ENCODE measurements at regions not wholly inside any gene's neighbourhood (a gene's known extent, or its start where the extent isn't known, plus 50 kb on each side); places are given as distances from the start of the nearest gene placed in this dataset.

DNA sequence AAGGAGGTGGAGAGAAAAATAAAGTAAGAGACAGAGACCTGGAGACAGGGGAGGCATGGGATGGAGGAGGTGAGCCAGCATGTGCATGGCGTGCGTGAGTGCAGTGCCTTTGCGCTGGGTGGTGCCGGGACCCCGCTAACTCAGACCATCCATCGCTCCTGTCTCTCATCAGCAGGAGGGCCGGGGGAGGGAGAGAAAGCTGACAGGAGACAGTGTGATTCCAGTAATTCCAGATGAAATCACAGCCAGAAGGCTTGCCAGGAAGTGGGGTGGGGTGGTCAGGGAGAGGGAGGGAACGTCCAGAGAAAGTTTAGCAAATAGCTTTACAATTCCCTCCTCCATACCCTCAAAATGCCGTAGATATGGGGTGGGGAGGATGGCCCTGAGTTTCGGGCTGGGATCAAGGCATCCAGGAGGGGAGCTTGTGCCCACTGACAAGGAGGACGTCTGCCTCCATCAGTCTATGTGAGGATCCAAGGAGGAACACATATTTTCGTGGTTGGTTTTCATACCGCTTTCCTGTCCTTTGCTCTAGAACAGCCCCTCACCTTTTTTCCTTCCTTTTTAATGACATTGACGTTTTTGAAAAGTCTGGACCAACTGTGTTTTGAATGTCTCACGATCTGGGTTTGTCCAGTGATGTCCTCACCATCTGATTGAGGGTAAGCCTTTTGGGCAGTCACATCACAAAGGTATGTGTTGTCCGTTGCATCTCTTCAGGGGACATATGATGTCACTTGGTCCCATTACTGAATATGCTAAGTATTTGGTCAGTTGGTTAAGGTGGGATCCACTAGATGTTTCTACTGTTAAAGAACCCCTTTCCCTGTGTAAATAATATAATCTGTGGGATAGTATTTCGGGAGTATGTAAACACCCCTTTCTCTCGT is 567.3 kb downstream of the MIAT start:
- Histone ChIP-seq H3K4me3 (ENCODE audit: low read depth, low read length) (no peak overlapping the region), H3K4me1 (ENCODE audit: insufficient read depth) (no peaks in the 10 kb centered on the region), H3K36me3 (ENCODE audit: insufficient read depth) (no peaks in the 10 kb centered on the region), H3K27ac (ENCODE audit: low read depth) (no peak overlapping the region)
- peak; percentile 65 for DNase-seq (ENCODE audit: extremely low spot score)
- WGBS = 27% methylated on average over 18 of the region's 18 CpGs

DNA sequence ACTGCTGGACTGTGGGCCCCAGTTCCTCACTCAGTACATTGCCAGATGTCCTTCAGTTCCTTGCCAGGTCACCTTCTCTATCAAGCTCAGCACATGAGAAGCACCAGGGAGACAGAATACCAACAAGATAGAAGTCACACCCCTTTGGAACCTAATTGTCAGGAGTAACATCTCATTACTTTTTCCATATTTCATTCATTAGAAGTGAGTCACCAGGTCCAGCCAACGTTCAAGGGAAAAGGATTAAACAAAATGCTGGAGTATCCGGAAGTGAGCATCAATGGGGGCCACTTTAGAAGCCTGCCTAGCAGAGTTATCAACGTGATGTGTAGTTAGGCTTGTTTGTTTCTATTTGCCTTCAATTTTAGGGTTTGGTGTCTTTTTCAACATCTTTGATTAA is 569.3 kb downstream of the MIAT start:
- no peaks in the 10 kb centered on the region for H3K4me1 ChIP-seq (ENCODE audit: insufficient read depth)
- no peaks in the 10 kb centered on the region for H3K36me3 ChIP-seq (ENCODE audit: insufficient read depth)
- no peak for DNase-seq (ENCODE audit: extremely low spot score)
- no peak overlapping the region for H3K27ac ChIP-seq (ENCODE audit: low read depth)
- no peak overlapping the region for H3K4me3 ChIP-seq (ENCODE audit: low read depth, low read length)
- 57% methylated on average over 3 of the region's 3 CpGs for WGBS

DNA sequence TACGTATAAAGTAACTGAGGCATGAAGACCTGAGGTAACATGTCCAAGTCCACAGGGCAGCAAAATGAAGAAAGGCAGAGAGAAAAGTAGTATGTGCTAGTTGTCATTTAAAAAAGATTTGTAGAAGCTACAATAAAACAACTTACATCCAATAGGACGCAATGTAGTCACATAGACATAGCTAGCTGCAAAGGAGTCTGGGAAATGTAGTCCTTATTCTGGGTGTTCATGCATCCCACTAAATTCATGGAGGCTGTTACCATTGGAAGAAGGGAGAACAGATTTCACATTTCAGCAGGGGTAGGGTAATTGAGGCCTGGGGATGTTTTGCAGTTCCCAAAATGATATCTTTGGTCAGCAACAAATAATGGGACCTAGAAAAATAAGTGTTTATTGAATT is 571.4 kb downstream of the MIAT start:
- WGBS = 85% methylated on average over 2 of the region's 2 CpGs
- no peak for DNase-seq (ENCODE audit: extremely low spot score)
- Histone ChIP-seq H3K27ac (ENCODE audit: low read depth) (no peak overlapping the region), H3K36me3 (ENCODE audit: insufficient read depth) (no peaks in the 10 kb centered on the region), H3K4me3 (ENCODE audit: low read depth, low read length) (no peak overlapping the region), H3K4me1 (ENCODE audit: insufficient read depth) (no peaks in the 10 kb centered on the region)

GRCh38 chr22:27230189-27230588 is 571.4 kb downstream of the MN1 start:
- no peak overlapping the region for H3K4me3 ChIP-seq (ENCODE audit: low read depth, low read length)
- 88% methylated on average over 1 of the region's 1 CpG for WGBS
- H3K36me3 ChIP-seq (ENCODE audit: insufficient read depth) = no peaks in the 10 kb centered on the region
- DNase-seq (ENCODE audit: extremely low spot score) = no peak
- H3K27ac ChIP-seq (ENCODE audit: low read depth) = no peak overlapping the region
- H3K4me1 ChIP-seq (ENCODE audit: insufficient read depth) = no peaks in the 10 kb centered on the region

GRCh38 chr22:27231266-27231665 is 570.3 kb downstream of the MN1 start:
- no peak overlapping the region for H3K4me3 ChIP-seq (ENCODE audit: low read depth, low read length)
- WGBS = 88% methylated on average over 5 of the region's 5 CpGs
- H3K4me1 ChIP-seq (ENCODE audit: insufficient read depth) = no peaks in the 10 kb centered on the region
- no peaks in the 10 kb centered on the region for H3K36me3 ChIP-seq (ENCODE audit: insufficient read depth)
- H3K27ac ChIP-seq (ENCODE audit: low read depth) = no peak overlapping the region
- DNase-seq (ENCODE audit: extremely low spot score) = no peak

DNA sequence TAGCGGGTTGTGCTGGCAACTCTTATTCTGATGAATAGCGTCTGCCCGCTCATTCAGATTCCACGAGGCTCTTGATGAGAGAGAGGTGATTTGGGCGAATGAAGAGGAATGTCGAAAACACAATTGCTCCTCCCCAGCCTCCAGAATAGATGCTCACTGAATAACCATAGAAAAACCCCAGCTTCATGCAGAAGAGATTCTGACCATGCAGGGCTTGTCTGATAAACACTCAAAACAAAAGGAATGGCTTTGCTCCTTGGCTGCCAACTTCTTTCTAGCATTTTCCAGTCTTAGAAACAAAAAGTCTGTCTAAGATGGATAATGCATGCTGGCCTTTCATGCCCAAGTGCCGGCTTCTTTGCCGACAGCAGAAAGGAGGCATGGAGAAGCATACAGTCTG is 569.5 kb downstream of the MN1 start:
- 59% methylated on average over 8 of the region's 8 CpGs for WGBS
- H3K4me1 ChIP-seq (ENCODE audit: insufficient read depth) = no peaks in the 10 kb centered on the region
- DNase-seq (ENCODE audit: extremely low spot score) = no peak
- H3K36me3 ChIP-seq (ENCODE audit: insufficient read depth) = no peaks in the 10 kb centered on the region
- no peak overlapping the region for H3K27ac ChIP-seq (ENCODE audit: low read depth)
- H3K4me3 ChIP-seq (ENCODE audit: low read depth, low read length) = no peak overlapping the region

DNA sequence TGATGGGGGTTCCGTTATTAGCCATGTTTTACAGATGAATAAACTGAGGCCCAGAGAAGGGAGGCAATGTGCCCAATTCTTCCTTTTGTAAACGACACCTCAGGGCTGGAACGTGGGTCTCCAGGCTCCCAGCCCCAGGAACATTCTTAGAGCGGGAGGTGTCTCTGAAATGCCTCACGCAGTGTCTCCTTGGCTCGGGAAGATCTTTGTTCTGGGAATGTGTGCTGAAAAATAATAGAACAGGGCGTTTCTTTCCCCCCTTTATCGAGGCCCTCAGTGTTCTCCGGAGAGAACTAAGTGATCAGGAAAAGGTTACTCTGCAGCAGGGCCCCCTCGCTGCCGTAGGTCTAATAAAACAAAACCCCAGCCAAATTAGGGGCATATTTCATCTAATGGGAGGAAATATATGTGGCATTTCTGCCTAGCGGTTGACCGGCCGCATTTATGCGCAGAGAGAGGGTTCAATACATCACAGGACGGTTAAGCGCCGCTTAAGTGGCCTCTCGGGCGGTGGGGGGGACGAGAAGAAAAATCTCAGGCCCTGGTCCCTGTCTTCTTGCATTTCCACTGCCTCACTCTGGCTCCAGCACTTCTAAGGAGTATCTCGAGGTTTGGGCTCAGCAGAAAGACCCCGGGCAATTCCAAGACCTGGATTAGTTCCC is 564.3 kb downstream of the MN1 start:
- H3K36me3 ChIP-seq (ENCODE audit: insufficient read depth) = no peaks in the 10 kb centered on the region
- H3K27ac ChIP-seq (ENCODE audit: low read depth) = no peak overlapping the region
- DNase-seq (ENCODE audit: extremely low spot score) = no peak
- 68% methylated on average over 23 of the region's 23 CpGs for WGBS
- H3K4me3 ChIP-seq (ENCODE audit: low read depth, low read length) = no peak overlapping the region
- H3K4me1 ChIP-seq (ENCODE audit: insufficient read depth) = no peaks in the 10 kb centered on the region

DNA sequence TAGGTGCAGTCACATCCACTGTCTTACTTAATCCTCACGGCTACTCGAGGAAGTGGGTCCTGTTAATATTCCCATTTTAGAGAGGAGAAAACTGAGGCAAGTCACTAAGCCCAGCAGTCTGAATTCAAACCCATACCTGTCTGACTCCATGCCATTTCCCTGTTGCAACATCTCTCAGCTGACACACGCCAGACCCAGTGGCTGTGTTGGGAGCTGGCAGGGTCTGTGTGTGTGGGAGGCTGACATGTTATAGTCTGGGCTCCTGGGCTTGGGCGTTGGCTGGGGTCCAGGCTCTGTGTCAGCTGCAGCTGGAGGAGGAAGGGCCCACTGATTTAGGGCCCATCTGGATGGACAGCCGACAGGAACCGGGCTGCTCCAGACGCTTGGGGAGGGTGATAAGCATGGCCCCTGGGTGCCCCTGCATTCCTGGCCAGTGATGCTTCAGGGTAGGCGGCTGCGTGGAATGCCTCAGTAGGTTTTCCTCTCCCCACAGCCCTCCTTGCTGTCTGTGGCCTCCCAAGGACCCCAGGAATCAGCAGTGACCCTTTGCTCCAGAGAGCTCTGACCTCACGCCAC is 562.5 kb downstream of the MN1 start:
- no peak overlapping the region for H3K27ac ChIP-seq (ENCODE audit: low read depth)
- H3K36me3 ChIP-seq (ENCODE audit: insufficient read depth) = no peaks in the 10 kb centered on the region
- no peaks in the 10 kb centered on the region for H3K4me1 ChIP-seq (ENCODE audit: insufficient read depth)
- DNase-seq (ENCODE audit: extremely low spot score) = no peak
- no peak overlapping the region for H3K4me3 ChIP-seq (ENCODE audit: low read depth, low read length)
- 34% methylated on average over 10 of the region's 10 CpGs for WGBS

DNA sequence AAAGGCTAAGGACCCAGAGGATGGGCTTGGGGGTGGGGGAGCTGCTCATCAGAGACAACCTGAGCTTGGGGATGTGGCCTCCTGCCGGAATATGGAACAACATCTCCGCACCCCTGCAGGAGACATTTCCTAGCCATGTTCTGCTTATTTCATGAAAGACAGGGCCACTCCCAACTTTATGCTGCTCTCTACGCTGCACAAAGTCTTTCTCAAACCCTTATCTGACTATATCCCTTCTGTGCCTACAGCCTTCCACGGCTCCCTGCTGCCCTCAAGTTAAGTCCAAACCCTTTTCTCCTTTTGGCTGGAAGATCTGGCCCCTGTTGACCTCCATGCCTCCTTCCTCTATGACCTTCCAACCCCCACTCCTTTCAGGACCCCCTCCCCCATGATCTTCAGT is 562.0 kb downstream of the MN1 start:
- Histone ChIP-seq H3K27ac (ENCODE audit: low read depth) (no peak overlapping the region), H3K36me3 (ENCODE audit: insufficient read depth) (no peaks in the 10 kb centered on the region), H3K4me1 (ENCODE audit: insufficient read depth) (no peaks in the 10 kb centered on the region), H3K4me3 (ENCODE audit: low read depth, low read length) (no peak overlapping the region)
- DNase-seq (ENCODE audit: extremely low spot score) = no peak
- WGBS = 65% methylated on average over 4 of the region's 4 CpGs

- Histone ChIP-seq H3K4me3 (ENCODE audit: low read depth, low read length) (no peak overlapping the region), H3K4me1 (ENCODE audit: insufficient read depth) (no peaks in the 10 kb centered on the region), H3K36me3 (ENCODE audit: insufficient read depth) (no peaks in the 10 kb centered on the region), H3K27ac (ENCODE audit: low read depth) (no peak overlapping the region)
- 73% methylated on average over 5 of the region's 5 CpGs for WGBS
- no peak for DNase-seq (ENCODE audit: extremely low spot score)
Observed at GRCh38 chr22:27240298-27241075, 561.1 kb downstream of the MN1 start.

GRCh38 chr22:27241430-27242321 is 559.9 kb downstream of the MN1 start:
- DNase-seq (ENCODE audit: extremely low spot score) = no peak
- no peak overlapping the region for H3K27ac ChIP-seq (ENCODE audit: low read depth)
- H3K4me1 ChIP-seq (ENCODE audit: insufficient read depth) = no peaks in the 10 kb centered on the region
- H3K4me3 ChIP-seq (ENCODE audit: low read depth, low read length) = no peak overlapping the region
- no peaks in the 10 kb centered on the region for H3K36me3 ChIP-seq (ENCODE audit: insufficient read depth)
- WGBS = 60% methylated on average over 8 of the region's 8 CpGs

GRCh38 chr22:27242474-27242873 is 559.1 kb downstream of the MN1 start:
- Histone ChIP-seq H3K4me1 (ENCODE audit: insufficient read depth) (no peaks in the 10 kb centered on the region), H3K4me3 (ENCODE audit: low read depth, low read length) (no peak overlapping the region), H3K27ac (ENCODE audit: low read depth) (no peak overlapping the region), H3K36me3 (ENCODE audit: insufficient read depth) (no peaks in the 10 kb centered on the region)
- DNase-seq (ENCODE audit: extremely low spot score) = no peak
- WGBS = 94% methylated on average over 6 of the region's 6 CpGs
